Right lobe of liver (tissue), 6 donors: ENCODE measurements at regions not wholly inside any gene's neighbourhood (a gene's known extent, or its start where the extent isn't known, plus 50 kb on each side); places are given as distances from the start of the nearest gene placed in this dataset.

ENCODE experiments used
- ATAC-seq, 4 donors: fragments of 200-7000 bp; cut with Tn5 transposase; one replicate each; pipeline ENCODE4 v1.9.1; 2020; ENCODE audit warnings: mild to moderate bottlenecking in 4 of 4, moderate library complexity in 4 of 4
- DNase-seq, 3 donors: peaks; one replicate each; pipeline ENCODE4 v3.0.0-alpha.2; 2020
- H3K27ac ChIP-seq, 3 donors: fragments of 200-600 bp; one replicate each; pipeline ENCODE4 v1.8.0; 2022
- H3K27me3 ChIP-seq, 2 donors: fragments of 200-600 bp; one replicate each; pipeline ENCODE4 v1.8.0; 2022
- H3K36me3 ChIP-seq, 4 donors: fragments of 200-600 bp; sonication (generic) in 1 of 4; one replicate each; pipeline versions ENCODE4 v1.5.1 to v1.8.0; 2017 to 2022; ENCODE audit warnings: control low read depth in 1 of 4
- H3K4me1 ChIP-seq, 4 donors: fragments of 200-600 bp; sonication (generic) in 1 of 4; one replicate each; pipeline versions ENCODE4 v1.5.1 to v1.8.0; 2017 to 2022; ENCODE audit warnings: control low read depth in 1 of 4
- H3K4me3 ChIP-seq, 3 donors: fragments of 200-600 bp; one replicate each; pipeline ENCODE4 v1.8.0; 2022
- H3K9me3 ChIP-seq, 4 donors: fragments of 200-600 bp; sonication (generic) in 1 of 4; one replicate each; pipeline versions ENCODE4 v1.5.1 to v1.8.0; 2017 to 2022; ENCODE audit warnings: control low read depth in 1 of 4
- POLR2A ChIP-seq: fragments of 450-650 bp; IDR thresholded peaks from one replicate; pipeline ENCODE4 v1.6.1; 2017; ENCODE audit warnings: antibody characterized with exemption, mild to moderate bottlenecking
- WGBS: methylation state at CpG from one replicate; pipeline ENCODE4 v1.1.6; 2018; ENCODE audit warnings: low coverage, low lambda C conversion rate; ENCODE audit not compliant: insufficient coverage; ENCODE audit errors: missing lambda C conversion rate; 5-methylcytosine and 5-hydroxymethylcytosine counted together
- intact Hi-C, 2 donors: fragments of 100-400 bp; cut with DNase I; formaldehyde crosslinking; loops; one replicate each; pipeline versions ENCODE4 v1.11.2 to v1.14.1; 2022
- TF ChIP-seq, protein P1 (sequence below), 4 donors: fragments of 200-600 bp in 3 of 4; fragments of 450-650 bp in 1 of 4; IDR thresholded peaks; one replicate each; pipeline versions ENCODE4 v1.5.1 to v1.8.0; 2016 to 2022; ENCODE audit warnings: antibody characterized with exemption in 4 of 4, mild to moderate bottlenecking in 2 of 4
- donor health status: DM: no; HTN: yes; CAD: no.
- donor health status: DM: no; HTN: no; CAD: no.
- donor health status: DM: no; HTN: no; CAD: no.
- donor health status: DM: no; HTN: yes; CAD: no.
- donor health status: DM: no; HTN: yes; CAD: no.

DNA sequence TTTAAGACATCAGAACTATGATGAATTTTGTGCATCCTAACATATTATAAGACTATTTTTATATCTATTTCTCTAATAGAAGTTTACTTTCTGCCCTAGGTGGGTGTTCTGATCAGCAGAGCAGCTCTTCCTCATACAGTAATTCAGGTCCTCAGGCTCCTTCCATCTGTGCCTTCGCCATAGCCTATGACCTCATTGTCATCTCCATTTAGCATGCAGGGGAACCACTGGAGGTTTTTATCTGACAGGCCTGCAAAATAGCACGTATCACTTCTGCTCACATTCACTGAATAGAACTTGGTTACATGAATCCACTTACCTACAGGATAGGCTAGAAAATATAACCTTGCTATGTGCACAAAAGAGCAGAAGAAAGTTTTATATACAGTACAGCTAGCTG, 159.4 kb upstream of the CCNH start:
- intact Hi-C loops = no loop called here
- DNase-seq = no peak
- Histone ChIP-seq H3K9me3 (no peaks in the 10 kb centered on the region), H3K27me3 (no peaks in the 10 kb centered on the region), H3K4me3 (no peak overlapping the region), H3K27ac (no peak overlapping the region), H3K4me1 (no peaks in the 10 kb centered on the region), H3K36me3 (no peaks in the 10 kb centered on the region)
- 45% methylated on average over 2 of the region's 2 CpGs for WGBS
- ATAC-seq = no peak
- TF ChIP-seq, protein P1, sequence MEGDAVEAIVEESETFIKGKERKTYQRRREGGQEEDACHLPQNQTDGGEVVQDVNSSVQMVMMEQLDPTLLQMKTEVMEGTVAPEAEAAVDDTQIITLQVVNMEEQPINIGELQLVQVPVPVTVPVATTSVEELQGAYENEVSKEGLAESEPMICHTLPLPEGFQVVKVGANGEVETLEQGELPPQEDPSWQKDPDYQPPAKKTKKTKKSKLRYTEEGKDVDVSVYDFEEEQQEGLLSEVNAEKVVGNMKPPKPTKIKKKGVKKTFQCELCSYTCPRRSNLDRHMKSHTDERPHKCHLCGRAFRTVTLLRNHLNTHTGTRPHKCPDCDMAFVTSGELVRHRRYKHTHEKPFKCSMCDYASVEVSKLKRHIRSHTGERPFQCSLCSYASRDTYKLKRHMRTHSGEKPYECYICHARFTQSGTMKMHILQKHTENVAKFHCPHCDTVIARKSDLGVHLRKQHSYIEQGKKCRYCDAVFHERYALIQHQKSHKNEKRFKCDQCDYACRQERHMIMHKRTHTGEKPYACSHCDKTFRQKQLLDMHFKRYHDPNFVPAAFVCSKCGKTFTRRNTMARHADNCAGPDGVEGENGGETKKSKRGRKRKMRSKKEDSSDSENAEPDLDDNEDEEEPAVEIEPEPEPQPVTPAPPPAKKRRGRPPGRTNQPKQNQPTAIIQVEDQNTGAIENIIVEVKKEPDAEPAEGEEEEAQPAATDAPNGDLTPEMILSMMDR (IDR thresholded peaks at IDR 0.05) = no peak
- no peak for TF ChIP-seq POLR2A

DNA sequence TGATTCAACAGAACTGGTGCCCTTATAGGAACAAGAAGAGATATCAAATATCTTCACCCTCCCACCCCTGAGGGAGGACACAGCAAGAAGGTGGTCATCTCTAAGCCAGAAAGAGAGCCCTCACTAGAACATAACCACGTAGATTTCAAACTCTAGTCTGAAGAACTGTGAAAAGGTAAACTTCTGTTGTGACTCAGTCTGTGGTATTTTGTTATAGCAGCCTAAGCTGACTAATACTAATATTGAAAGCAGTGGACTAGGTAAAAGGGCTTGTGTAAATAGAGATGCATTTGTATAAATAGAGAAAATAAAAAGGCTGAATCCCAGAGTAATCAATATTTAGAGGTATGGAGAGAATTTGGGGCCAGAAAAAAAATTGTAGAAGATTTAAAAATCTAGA, 157.6 kb upstream of the CCNH start:
- Histone ChIP-seq H3K27me3 (no peaks in the 10 kb centered on the region), H3K4me3 (no peak overlapping the region), H3K9me3 (no peaks in the 10 kb centered on the region), H3K4me1 (no peaks in the 10 kb centered on the region), H3K27ac (no peak overlapping the region), H3K36me3 (no peaks in the 10 kb centered on the region)
- TF ChIP-seq POLR2A = no peak
- TF ChIP-seq, protein P1 (IDR thresholded peaks at IDR 0.05) = no peak
- ATAC-seq (no peak), DNase-seq (no peak)
- intact Hi-C loops = no loop called here
- 6% methylated on average over 1 of the region's 1 CpG for WGBS

DNA sequence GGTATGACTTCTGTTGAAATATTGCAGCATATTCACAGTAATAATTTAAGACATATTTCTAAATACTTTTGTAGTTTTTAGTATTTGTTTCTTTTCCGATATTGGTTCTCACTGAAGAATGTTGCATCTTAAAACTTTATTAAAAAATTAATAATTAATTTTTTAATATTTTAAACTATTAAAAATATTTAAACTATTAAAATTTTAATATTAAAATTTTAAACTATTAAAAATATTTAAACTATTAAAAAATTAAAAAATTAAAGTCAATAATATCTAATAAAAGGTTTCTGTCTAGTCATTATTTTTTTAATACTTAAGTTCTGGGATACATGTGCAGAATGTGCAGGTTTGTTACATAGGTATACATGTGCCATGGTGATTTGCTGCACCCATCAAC, 149.3 kb upstream of the CCNH start:
- DNase-seq (no peak), ATAC-seq (no peak)
- H3K27ac ChIP-seq = no peak overlapping the region
- no peaks in the 10 kb centered on the region for H3K27me3 ChIP-seq
- WGBS = 64% methylated on average over 1 of the region's 1 CpG
- no peak for TF ChIP-seq POLR2A
- TF ChIP-seq, protein P1 (IDR thresholded peaks at IDR 0.05) = no peak
- H3K36me3 ChIP-seq = no peaks in the 10 kb centered on the region
- no peak overlapping the region for H3K4me3 ChIP-seq
- H3K4me1 ChIP-seq = no peaks in the 10 kb centered on the region
- intact Hi-C loops = no loop called here
- no peaks in the 10 kb centered on the region for H3K9me3 ChIP-seq

DNA sequence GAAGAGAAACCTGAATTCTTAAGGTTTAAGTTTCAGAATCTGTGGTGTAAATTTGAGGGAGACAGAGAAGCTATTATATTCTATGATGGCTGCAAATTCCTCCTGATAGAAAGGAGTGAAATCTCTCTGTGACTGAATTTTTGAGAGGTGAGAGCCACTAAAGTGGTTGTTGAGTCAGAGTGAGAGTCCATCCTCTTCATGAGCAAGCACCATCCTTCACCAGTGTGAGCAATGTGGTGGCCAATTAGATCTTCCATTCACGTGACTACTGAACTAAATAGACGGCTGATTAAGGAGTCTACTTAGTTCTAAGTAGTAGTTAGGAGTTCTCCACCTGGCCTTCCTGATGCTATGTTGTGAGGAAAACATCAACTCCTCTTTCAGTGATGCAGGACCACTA, 147.8 kb upstream of the CCNH start:
- Histone ChIP-seq H3K27me3 (no peaks in the 10 kb centered on the region), H3K36me3 (no peaks in the 10 kb centered on the region), H3K4me3 (no peak overlapping the region), H3K9me3 (no peaks in the 10 kb centered on the region), H3K27ac (no peak overlapping the region), H3K4me1 (no peaks in the 10 kb centered on the region)
- DNase-seq (no peak), ATAC-seq (no peak)
- 80% methylated on average over 1 of the region's 2 CpGs for WGBS
- intact Hi-C loops = no loop called here
- TF ChIP-seq, protein P1 (IDR thresholded peaks at IDR 0.05) = no peak
- no peak for TF ChIP-seq POLR2A

DNA sequence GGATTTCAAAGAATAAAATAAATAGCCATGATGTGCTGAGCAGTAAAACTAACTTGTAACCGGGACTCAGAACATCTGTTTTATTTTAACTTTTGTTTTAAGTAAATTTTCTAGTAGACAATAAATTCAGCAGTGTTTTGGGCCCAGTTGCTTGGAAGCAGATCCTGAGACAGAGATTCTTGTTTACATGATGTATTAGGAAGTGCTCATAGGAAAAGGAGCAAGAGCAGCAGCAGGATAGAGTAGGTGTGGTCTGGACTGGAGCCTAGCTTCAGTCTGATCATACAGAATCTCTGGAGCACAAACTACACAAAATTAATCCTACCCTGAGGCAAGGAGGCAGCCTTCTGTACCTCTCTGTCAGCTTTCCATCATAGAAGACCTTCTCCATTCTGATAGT, 139.2 kb upstream of the CCNH start:
- no peaks in the 10 kb centered on the region for H3K27me3 ChIP-seq
- no peak overlapping the region for H3K4me3 ChIP-seq
- no peaks in the 10 kb centered on the region for H3K4me1 ChIP-seq
- ATAC-seq = no peak
- intact Hi-C loops = no loop called here
- 20% methylated on average over 1 of the region's 1 CpG for WGBS
- no peak for TF ChIP-seq POLR2A
- TF ChIP-seq, protein P1 (IDR thresholded peaks at IDR 0.05) = no peak
- no peak overlapping the region for H3K27ac ChIP-seq
- H3K9me3 ChIP-seq = no peaks in the 10 kb centered on the region
- H3K36me3 ChIP-seq = no peaks in the 10 kb centered on the region
- no peak for DNase-seq
